ENCODE measurements at regions not wholly inside any gene's neighbourhood (a gene's known extent, or its start where the extent isn't known, plus 50 kb on each side); places are given as distances from the start of the nearest gene placed in this dataset.

- Histone ChIP-seq H3K27ac (no peak overlapping the region), H3K4me1 (no peaks in the 10 kb centered on the region), H3K9me3 (peaks cover 0 to 3% (median 1%) of the 10 kb centered on the region in 4 donors), H3K4me3 (no peak overlapping the region), H3K36me3 (no peaks in the 10 kb centered on the region), H3K27me3 (no peaks in the 10 kb centered on the region)
- no peak for DNase-seq
- intact Hi-C loops (cut with DNase I): no loop called here
- TF ChIP-seq CTCF (IDR thresholded peaks at IDR 0.05) (no peak), POLR2AphosphoS5 (IDR thresholded peaks at IDR 0.05) (no peak), EP300 (IDR thresholded peaks at IDR 0.05) (no peak), POLR2A (IDR thresholded peaks at IDR 0.05) (no peak)
Observed at GRCh38 chr15:36075333-36075732, 504.1 kb upstream of the CDIN1 start.

GRCh38 chr15:36079021-36079420 lies 500.4 kb upstream of the CDIN1 start:
- WGBS, 2 donors: 45 to 51% methylated on average over 3 of the region's 3 CpGs
- H3K9me3 ChIP-seq: peaks cover 0 to 6% (median 5%) of the 10 kb centered on the region in 4 donors
- TF ChIP-seq CTCF (IDR thresholded peaks at IDR 0.05) (no peak), POLR2A (IDR thresholded peaks at IDR 0.05) (no peak)
- no peak overlapping the region for H3K27ac ChIP-seq
- intact Hi-C loops (cut with DNase I): no loop called here
- no peak for DNase-seq
- H3K36me3 ChIP-seq: no peaks in the 10 kb centered on the region
- H3K4me3 ChIP-seq: no peak overlapping the region
- no peaks in the 10 kb centered on the region for H3K27me3 ChIP-seq
- H3K4me1 ChIP-seq: no peaks in the 10 kb centered on the region

- WGBS, 2 donors: 55 to 60% methylated on average over 4 of the region's 4 CpGs
- Histone ChIP-seq H3K4me3 (no peak overlapping the region), H3K36me3 (no peaks in the 10 kb centered on the region), H3K27ac (no peak overlapping the region), H3K4me1 (no peaks in the 10 kb centered on the region), H3K27me3 (no peaks in the 10 kb centered on the region), H3K9me3 (peaks cover 0 to 6% (median 5%) of the 10 kb centered on the region in 4 donors)
- DNase-seq: no peak
- intact Hi-C loops (cut with DNase I): no loop called here
- no peak for TF ChIP-seq POLR2A (IDR thresholded peaks at IDR 0.05)
- no peak for TF ChIP-seq EP300 (IDR thresholded peaks at IDR 0.05)
- no peak for TF ChIP-seq POLR2AphosphoS5 (IDR thresholded peaks at IDR 0.05)
- TF ChIP-seq CTCF (IDR thresholded peaks at IDR 0.05): no peak
Observed at GRCh38 chr15:36080759-36081158, 498.7 kb upstream of the CDIN1 start.

GRCh38 chr15:36090286-36090946 lies 489.0 kb upstream of the CDIN1 start:
- H3K9me3 ChIP-seq: peaks cover 0 to 6% (median 0%) of the 10 kb centered on the region in 4 donors
- no peak for DNase-seq
- H3K27ac ChIP-seq: no peak overlapping the region
- H3K27me3 ChIP-seq: no peaks in the 10 kb centered on the region
- no peaks in the 10 kb centered on the region for H3K36me3 ChIP-seq
- intact Hi-C loops (cut with DNase I): no loop called here
- no peak for TF ChIP-seq EP300 (IDR thresholded peaks at IDR 0.05)
- TF ChIP-seq POLR2AphosphoS5 (IDR thresholded peaks at IDR 0.05): no peak
- no peak for TF ChIP-seq POLR2A (IDR thresholded peaks at IDR 0.05)
- TF ChIP-seq CTCF (IDR thresholded peaks at IDR 0.05): no peak
- H3K4me1 ChIP-seq: no peaks in the 10 kb centered on the region
- WGBS, 2 donors: 52 to 66% methylated on average over 1 of the region's 1 CpG
- H3K4me3 ChIP-seq: no peak overlapping the region
